ENCODE measurements at regions not wholly inside any gene's neighbourhood (a gene's known extent, or its start where the extent isn't known, plus 50 kb on each side); places are given as distances from the start of the nearest gene placed in this dataset.

- intact Hi-C loops (cut with DNase I, micrococcal nuclease) = no loop called here
- H3K4me1 ChIP-seq (ENCODE audit: insufficient read depth, low read length) = no peaks in the 10 kb centered on the region
- no peaks in the 10 kb centered on the region for H3K4me1 Mint-ChIP-seq (ENCODE audit: low read depth)
- DNase-seq (no peak), ATAC-seq (ENCODE audit: poor library complexity) (no peak)
- no peak overlapping the region for H3K4me3 ChIP-seq (ENCODE audit: low read length)
- H3K36me3 ChIP-seq (ENCODE audit: insufficient read depth, low read length) = no peaks in the 10 kb centered on the region
- H3K27me3 ChIP-seq (ENCODE audit: control insufficient read depth in 1 of 2, insufficient read depth in 2 of 2, low read length in 2 of 2) = no peaks in the 10 kb centered on the region
- ChIA-PET POLR2A (no interaction called here), CTCF (interaction anchor here (0.6 kb wide), 1 partner anchor 149 kb away, joined by 3 read pairs; no protein-coding TSS in a partner anchor)
- no peak overlapping the region for H3K27ac ChIP-seq (ENCODE audit: low read depth in 1 of 2, low read length in 2 of 2)
- peaks cover 19% of the 10 kb centered on the region for H3K36me3 Mint-ChIP-seq (ENCODE audit: low read depth)
- H3K27me3 Mint-ChIP-seq = no peaks in the 10 kb centered on the region
- H3K4me3 Mint-ChIP-seq = no peak overlapping the region
- H3K9me3 ChIP-seq (ENCODE audit: control insufficient read depth in 1 of 2, insufficient read depth in 1 of 2, low read length in 2 of 2) = no peaks in the 10 kb centered on the region
- TF ChIP-seq CTCF (IDR thresholded peaks at IDR 0.05) = no peak
- no peaks in the 10 kb centered on the region for H3K9me3 Mint-ChIP-seq
- H3K27ac Mint-ChIP-seq = no peak overlapping the region
Measured at GRCh38 chr5:128011339-128011738, 72.2 kb upstream of the SLC12A2 start.

- intact Hi-C loops (cut with DNase I, micrococcal nuclease) = no loop called here
- CTCF ChIA-PET = no interaction called here
- POLR2A ChIA-PET = no interaction called here
- Mint-ChIP-seq H3K36me3 (ENCODE audit: low read depth) (peaks cover 19% of the 10 kb centered on the region), H3K27ac (no peak overlapping the region), H3K9me3 (no peaks in the 10 kb centered on the region), H3K27me3 (no peaks in the 10 kb centered on the region), H3K4me3 (no peak overlapping the region), H3K4me1 (ENCODE audit: low read depth) (no peaks in the 10 kb centered on the region)
- TF ChIP-seq CTCF (IDR thresholded peaks at IDR 0.05) = no peak
- H3K4me1 ChIP-seq (ENCODE audit: insufficient read depth, low read length) = no peaks in the 10 kb centered on the region
- no peak overlapping the region for H3K27ac ChIP-seq (ENCODE audit: low read depth in 1 of 2, low read length in 2 of 2)
- ATAC-seq (ENCODE audit: poor library complexity) (no peak), DNase-seq (no peak)
- no peak overlapping the region for H3K4me3 ChIP-seq (ENCODE audit: low read length)
- no peaks in the 10 kb centered on the region for H3K36me3 ChIP-seq (ENCODE audit: insufficient read depth, low read length)
- no peaks in the 10 kb centered on the region for H3K27me3 ChIP-seq (ENCODE audit: control insufficient read depth in 1 of 2, insufficient read depth in 2 of 2, low read length in 2 of 2)
- H3K9me3 ChIP-seq (ENCODE audit: control insufficient read depth in 1 of 2, insufficient read depth in 1 of 2, low read length in 2 of 2) = no peaks in the 10 kb centered on the region
Measured at GRCh38 chr5:128014578-128014977, 69.0 kb upstream of the SLC12A2 start.

GRCh38 chr5:128015478-128015877 lies 68.1 kb upstream of the SLC12A2 start:
- H3K36me3 Mint-ChIP-seq (ENCODE audit: low read depth) = peaks cover 10% of the 10 kb centered on the region

More at GRCh38 chr5:128015478-128015877, 68.1 kb upstream of the SLC12A2 start:
- no peak overlapping the region for H3K27ac Mint-ChIP-seq
- DNase-seq (no peak), ATAC-seq (ENCODE audit: poor library complexity) (no peak)
- ChIA-PET CTCF (no interaction called here), POLR2A (no interaction called here)
- no peak overlapping the region for H3K4me3 Mint-ChIP-seq
- Histone ChIP-seq H3K9me3 (ENCODE audit: control insufficient read depth in 1 of 2, insufficient read depth in 1 of 2, low read length in 2 of 2) (no peaks in the 10 kb centered on the region), H3K36me3 (ENCODE audit: insufficient read depth, low read length) (no peaks in the 10 kb centered on the region), H3K4me1 (ENCODE audit: insufficient read depth, low read length) (no peaks in the 10 kb centered on the region), H3K27ac (ENCODE audit: low read depth in 1 of 2, low read length in 2 of 2) (no peak overlapping the region), H3K4me3 (ENCODE audit: low read length) (no peak overlapping the region), H3K27me3 (ENCODE audit: control insufficient read depth in 1 of 2, insufficient read depth in 2 of 2, low read length in 2 of 2) (no peaks in the 10 kb centered on the region)
- no peaks in the 10 kb centered on the region for H3K27me3 Mint-ChIP-seq
- intact Hi-C loops (cut with DNase I, micrococcal nuclease) = no loop called here
- no peak for TF ChIP-seq CTCF (IDR thresholded peaks at IDR 0.05)
- H3K4me1 Mint-ChIP-seq (ENCODE audit: low read depth) = no peaks in the 10 kb centered on the region
- no peaks in the 10 kb centered on the region for H3K9me3 Mint-ChIP-seq
